ENCODE measurements at regions not wholly inside any gene's neighbourhood (a gene's known extent, or its start where the extent isn't known, plus 50 kb on each side); places are given as distances from the start of the nearest gene placed in this dataset.

DNA sequence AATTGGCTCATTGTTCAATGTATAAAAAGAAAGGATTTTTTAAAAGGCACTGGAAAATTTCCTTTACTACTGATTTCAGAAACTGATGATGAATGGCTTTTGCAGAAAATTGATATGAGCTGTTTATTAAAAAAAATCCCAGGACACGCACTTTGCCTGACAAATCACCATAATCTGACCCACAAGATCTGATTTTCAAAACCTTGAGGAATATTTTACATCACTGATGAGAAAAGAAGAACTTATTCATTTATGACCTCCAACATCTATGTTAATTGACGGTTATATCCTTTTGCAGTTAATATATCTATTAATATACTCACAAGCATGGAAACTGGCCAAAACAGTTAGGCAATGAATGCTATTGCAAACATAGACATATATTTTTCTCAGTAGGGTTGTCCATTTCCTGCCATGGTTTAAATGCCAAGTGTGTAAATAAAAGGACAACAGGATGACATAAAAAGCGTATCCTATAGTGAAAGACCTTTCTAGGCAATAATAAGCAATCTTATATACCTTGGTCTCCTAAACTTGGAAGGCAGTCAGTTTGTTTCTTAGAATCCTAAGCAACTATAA lies 109.7 kb upstream of the SLC7A14 start:
- TF ChIP-seq, protein P1, sequence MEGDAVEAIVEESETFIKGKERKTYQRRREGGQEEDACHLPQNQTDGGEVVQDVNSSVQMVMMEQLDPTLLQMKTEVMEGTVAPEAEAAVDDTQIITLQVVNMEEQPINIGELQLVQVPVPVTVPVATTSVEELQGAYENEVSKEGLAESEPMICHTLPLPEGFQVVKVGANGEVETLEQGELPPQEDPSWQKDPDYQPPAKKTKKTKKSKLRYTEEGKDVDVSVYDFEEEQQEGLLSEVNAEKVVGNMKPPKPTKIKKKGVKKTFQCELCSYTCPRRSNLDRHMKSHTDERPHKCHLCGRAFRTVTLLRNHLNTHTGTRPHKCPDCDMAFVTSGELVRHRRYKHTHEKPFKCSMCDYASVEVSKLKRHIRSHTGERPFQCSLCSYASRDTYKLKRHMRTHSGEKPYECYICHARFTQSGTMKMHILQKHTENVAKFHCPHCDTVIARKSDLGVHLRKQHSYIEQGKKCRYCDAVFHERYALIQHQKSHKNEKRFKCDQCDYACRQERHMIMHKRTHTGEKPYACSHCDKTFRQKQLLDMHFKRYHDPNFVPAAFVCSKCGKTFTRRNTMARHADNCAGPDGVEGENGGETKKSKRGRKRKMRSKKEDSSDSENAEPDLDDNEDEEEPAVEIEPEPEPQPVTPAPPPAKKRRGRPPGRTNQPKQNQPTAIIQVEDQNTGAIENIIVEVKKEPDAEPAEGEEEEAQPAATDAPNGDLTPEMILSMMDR (conservative IDR thresholded peaks at IDR 0.05; ENCODE audit: low read length), result no peak
- no peak for TF ChIP-seq EZH2phosphoT487 (IDR thresholded peaks at IDR 0.05; ENCODE audit: borderline replicate concordance, low read depth, low read length)

Data from OCI-LY7 (cell line).